ENCODE measurements at regions not wholly inside any gene's neighbourhood (a gene's known extent, or its start where the extent isn't known, plus 50 kb on each side); places are given as distances from the start of the nearest gene placed in this dataset.

DNA sequence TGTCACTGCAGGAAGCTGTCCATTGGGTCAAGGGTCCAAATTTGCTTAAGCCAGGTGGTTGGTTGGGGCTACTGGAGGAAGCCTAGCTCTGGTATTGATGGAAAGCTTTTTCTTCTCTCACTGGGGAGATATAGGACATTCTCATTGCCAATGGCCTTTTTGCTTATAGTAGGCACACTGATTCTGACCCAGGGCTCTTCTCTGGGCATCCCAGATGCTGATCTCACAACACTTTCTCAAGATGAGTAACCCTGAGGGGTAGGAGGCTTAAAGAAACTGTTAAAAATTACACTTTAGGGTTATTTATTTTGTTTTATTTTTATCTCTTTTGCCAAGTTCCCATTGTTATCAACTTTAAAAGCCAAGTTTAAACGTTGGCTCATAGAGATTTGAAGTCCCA lies 337.8 kb downstream of the LRRC3B start:
- DNase-seq: no peak
- TF ChIP-seq, protein P1, sequence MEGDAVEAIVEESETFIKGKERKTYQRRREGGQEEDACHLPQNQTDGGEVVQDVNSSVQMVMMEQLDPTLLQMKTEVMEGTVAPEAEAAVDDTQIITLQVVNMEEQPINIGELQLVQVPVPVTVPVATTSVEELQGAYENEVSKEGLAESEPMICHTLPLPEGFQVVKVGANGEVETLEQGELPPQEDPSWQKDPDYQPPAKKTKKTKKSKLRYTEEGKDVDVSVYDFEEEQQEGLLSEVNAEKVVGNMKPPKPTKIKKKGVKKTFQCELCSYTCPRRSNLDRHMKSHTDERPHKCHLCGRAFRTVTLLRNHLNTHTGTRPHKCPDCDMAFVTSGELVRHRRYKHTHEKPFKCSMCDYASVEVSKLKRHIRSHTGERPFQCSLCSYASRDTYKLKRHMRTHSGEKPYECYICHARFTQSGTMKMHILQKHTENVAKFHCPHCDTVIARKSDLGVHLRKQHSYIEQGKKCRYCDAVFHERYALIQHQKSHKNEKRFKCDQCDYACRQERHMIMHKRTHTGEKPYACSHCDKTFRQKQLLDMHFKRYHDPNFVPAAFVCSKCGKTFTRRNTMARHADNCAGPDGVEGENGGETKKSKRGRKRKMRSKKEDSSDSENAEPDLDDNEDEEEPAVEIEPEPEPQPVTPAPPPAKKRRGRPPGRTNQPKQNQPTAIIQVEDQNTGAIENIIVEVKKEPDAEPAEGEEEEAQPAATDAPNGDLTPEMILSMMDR (IDR thresholded peaks at IDR 0.05): no peak
- Histone ChIP-seq H3K27me3 (ENCODE audit: control insufficient read depth in 2 of 2, insufficient read depth in 2 of 2, low read length in 2 of 2) (no peaks in the 10 kb centered on the region), H3K4me1 (ENCODE audit: control insufficient read depth in 1 of 2, insufficient read depth in 2 of 2, low read length in 2 of 2) (no peaks in the 10 kb centered on the region), H3K4me2 (replicated peaks; ENCODE audit: extremely low read depth, low read length, poor library complexity, severe bottlenecking) (no peak overlapping the region), H3K36me3 (replicated peaks in 1 of 2; ENCODE audit: control insufficient read depth in 1 of 2, insufficient read depth in 2 of 2, low read length in 2 of 2) (no peaks in the 10 kb centered on the region), H3K9ac (ENCODE audit: insufficient read depth, low read length, poor library complexity, severe bottlenecking) (no peak overlapping the region), H3K79me2 (ENCODE audit: insufficient read depth, low read length) (no peaks in the 10 kb centered on the region), H2AFZ (ENCODE audit: insufficient read depth, low read depth, low read length, poor library complexity, severe bottlenecking) (no peak overlapping the region), H3K27ac (ENCODE audit: low read depth in 1 of 2, low read length in 2 of 2) (no peak overlapping the region), H3K9me3 (replicated peaks in 1 of 2; ENCODE audit: control insufficient read depth in 1 of 2, insufficient read depth in 1 of 2, low read length in 2 of 2) (peaks cover 19 to 40% of the 10 kb centered on the region in 2 donors), H3K4me3 (replicated peaks in 1 of 3; ENCODE audit: low read depth in 2 of 3, low read length in 3 of 3) (no peak overlapping the region), H4K20me1 (ENCODE audit: insufficient read depth, low read length) (no peaks in the 10 kb centered on the region)
- WGBS (ENCODE audit: insufficient coverage): no CpG with 5 or more reads among the region's 1 CpG
- H3K4me3 Mint-ChIP-seq: no peak overlapping the region
- H3K27me3 Mint-ChIP-seq (ENCODE audit: low read depth in 3 of 3): peaks cover 0 to 1% (median 0%) of the 10 kb centered on the region in 3 donors
- intact Hi-C loops (cut with micrococcal nuclease): no loop called here
- H3K9me3 Mint-ChIP-seq: peaks cover 2 to 29% (median 12%) of the 10 kb centered on the region in 7 donors
- H3K27ac Mint-ChIP-seq: no peak overlapping the region
- no peaks in the 10 kb centered on the region for H3K36me3 Mint-ChIP-seq
- H3K4me1 Mint-ChIP-seq: no peaks in the 10 kb centered on the region

DNA sequence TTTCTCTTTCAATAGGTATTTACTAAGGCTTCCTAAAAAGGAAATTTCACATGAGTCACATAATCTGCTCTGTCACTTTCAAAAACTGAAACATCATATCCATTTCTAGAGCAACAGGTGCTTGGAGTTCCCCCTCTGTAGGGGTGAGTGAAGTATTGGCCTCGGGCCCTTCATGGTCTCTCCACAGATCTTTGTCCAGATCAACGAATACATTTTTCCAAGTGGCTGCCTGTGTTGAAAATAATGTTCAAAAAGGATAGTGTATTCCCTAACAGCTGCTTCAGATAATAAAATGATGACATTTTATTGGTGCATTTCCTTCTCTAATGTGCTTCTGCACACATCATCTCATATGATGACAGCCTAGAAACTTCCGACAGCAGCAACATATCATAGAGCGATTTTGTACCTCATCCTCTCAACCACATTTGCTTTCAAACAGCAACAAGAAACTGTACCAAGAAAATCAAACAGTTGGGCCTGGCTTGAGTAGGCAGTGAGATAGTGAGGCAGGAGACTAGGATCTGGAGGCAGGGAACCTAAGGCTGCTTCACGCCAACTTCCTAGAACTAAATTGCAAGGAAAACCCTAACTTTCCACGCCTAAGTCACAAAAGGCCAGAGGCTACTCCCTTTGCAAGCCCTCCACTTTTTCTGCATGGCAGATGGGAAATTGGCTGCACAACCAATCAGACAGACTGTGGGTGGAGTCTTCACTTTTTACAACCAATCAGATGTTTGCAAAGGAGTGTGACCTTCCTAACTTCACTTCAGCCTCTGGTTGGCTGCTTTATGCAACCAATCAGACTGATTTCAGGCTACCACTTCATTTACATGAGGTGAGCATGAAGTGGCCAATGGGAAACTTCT lies 340.2 kb downstream of the LRRC3B start:
- TF ChIP-seq, protein P1 (IDR thresholded peaks at IDR 0.05): no peak
- Mint-ChIP-seq H3K27ac (no peak overlapping the region), H3K9me3 (peaks cover 4 to 30% (median 12%) of the 10 kb centered on the region in 7 donors), H3K27me3 (ENCODE audit: low read depth in 3 of 3) (peaks cover 0 to 1% (median 0%) of the 10 kb centered on the region in 3 donors), H3K36me3 (no peaks in the 10 kb centered on the region), H3K4me3 (no peak overlapping the region), H3K4me1 (no peaks in the 10 kb centered on the region)
- Histone ChIP-seq H3K36me3 (replicated peaks in 1 of 2; ENCODE audit: control insufficient read depth in 1 of 2, insufficient read depth in 2 of 2, low read length in 2 of 2) (no peaks in the 10 kb centered on the region), H3K4me2 (replicated peaks; ENCODE audit: extremely low read depth, low read length, poor library complexity, severe bottlenecking) (no peak overlapping the region), H3K4me3 (replicated peaks in 1 of 3; ENCODE audit: low read depth in 2 of 3, low read length in 3 of 3) (no peak overlapping the region), H3K27ac (ENCODE audit: low read depth in 1 of 2, low read length in 2 of 2) (no peak overlapping the region), H3K9ac (ENCODE audit: insufficient read depth, low read length, poor library complexity, severe bottlenecking) (no peak overlapping the region), H4K20me1 (ENCODE audit: insufficient read depth, low read length) (no peaks in the 10 kb centered on the region), H2AFZ (ENCODE audit: insufficient read depth, low read depth, low read length, poor library complexity, severe bottlenecking) (no peak overlapping the region), H3K27me3 (ENCODE audit: control insufficient read depth in 2 of 2, insufficient read depth in 2 of 2, low read length in 2 of 2) (no peaks in the 10 kb centered on the region), H3K4me1 (ENCODE audit: control insufficient read depth in 1 of 2, insufficient read depth in 2 of 2, low read length in 2 of 2) (no peaks in the 10 kb centered on the region), H3K79me2 (ENCODE audit: insufficient read depth, low read length) (no peaks in the 10 kb centered on the region), H3K9me3 (replicated peaks in 1 of 2; ENCODE audit: control insufficient read depth in 1 of 2, insufficient read depth in 1 of 2, low read length in 2 of 2) (peaks cover 19 to 44% of the 10 kb centered on the region in 2 donors)
- no CpG with 5 or more reads among the region's 6 CpGs for WGBS (ENCODE audit: insufficient coverage)
- no peak for DNase-seq
- intact Hi-C loops (cut with micrococcal nuclease): no loop called here
